PC-9 (cell line): ENCODE measurements at regions not wholly inside any gene's neighbourhood (a gene's known extent, or its start where the extent isn't known, plus 50 kb on each side); places are given as distances from the start of the nearest gene placed in this dataset.
A peak's percentile ranks its signal among the peaks of the same experiment; 100 is the strongest.

Source experiments
- BruUV-seq: library from RNA; stranded (reverse); fragments of 400-500 nt; replicated peaks from 2 replicates; lab custom pipeline; 2021; lab: Mats Ljungman, UMichigan
- CTCF ChIA-PET: fragments of 300-600 bp; sonication (Branson Sonifier 250); formaldehyde crosslinking; loops from one replicate; lab custom pipeline; 2022; ENCODE audit warnings: antibody characterized with exemption; lab: Charles Lee
- POLR2A ChIA-PET: fragments of 300-600 bp; sonication (Branson Sonifier 250); formaldehyde crosslinking; loops from one replicate; lab custom pipeline; 2022; ENCODE audit warnings: antibody characterized with exemption; ENCODE audit not compliant: unreplicated experiment; lab: Charles Lee
- DNase-seq, 2 experiments: peaks; one replicate each; pipeline versions ENCODE4 v3.0.0 to v3.0.0-alpha.2; 2015 to 2022; ENCODE audit warnings: mixed read lengths in 1 of 2
- H2AFZ ChIP-seq: fragments of 200-600 bp; sonication (generic); 2 replicates; pipeline ENCODE4 v1.8.1; 2017; ENCODE audit warnings: antibody characterized with exemption
- H3F3A ChIP-seq: fragments of 200-600 bp; sonication (generic); 2 replicates; pipeline ENCODE4 v1.8.1; 2017; ENCODE audit warnings: antibody characterized with exemption, mild to moderate bottlenecking, low read depth; ENCODE audit not compliant: insufficient read depth
- H3K27ac ChIP-seq: fragments of 200-600 bp; sonication (generic); 2 replicates; pipeline ENCODE4 v1.6.1; 2016; ENCODE audit warnings: mixed run types
- H3K27me3 ChIP-seq: fragments of 200-600 bp; sonication (generic); 2 replicates; pipeline ENCODE4 v1.6.1; 2016; ENCODE audit warnings: low read depth, mixed run types; ENCODE audit not compliant: insufficient read depth
- H3K36me3 ChIP-seq: fragments of 200-600 bp; sonication (generic); 2 replicates; pipeline ENCODE4 v1.6.1; 2016; ENCODE audit warnings: low read depth, mixed run types
- H3K4me1 ChIP-seq: fragments of 200-600 bp; sonication (generic); replicated peaks from 2 replicates; pipeline ENCODE4 v1.6.1; 2016; ENCODE audit warnings: mixed run types; ENCODE audit not compliant: insufficient read depth
- H3K4me2 ChIP-seq: fragments of 200-600 bp; sonication (generic); 2 replicates; pipeline ENCODE4 v1.6.1; 2017; ENCODE audit warnings: mixed run types
- H3K4me3 ChIP-seq: fragments of 200-600 bp; sonication (generic); 2 replicates; pipeline ENCODE4 v1.6.1; 2016; ENCODE audit warnings: mixed run types
- H3K79me2 ChIP-seq: fragments of 200-600 bp; sonication (generic); 2 replicates; pipeline ENCODE4 v1.6.1; 2017; ENCODE audit warnings: low read depth, mixed run types
- H3K9me2 ChIP-seq: fragments of 200-600 bp; sonication (generic); 2 replicates; pipeline ENCODE4 v1.8.1; 2017; ENCODE audit warnings: mild to moderate bottlenecking; ENCODE audit not compliant: insufficient read depth
- H3K9me3 ChIP-seq: fragments of 200-600 bp; sonication (generic); 2 replicates; pipeline ENCODE4 v1.8.1; 2016; ENCODE audit warnings: low read depth; ENCODE audit not compliant: insufficient read depth
- H4K20me1 ChIP-seq: fragments of 200-600 bp; sonication (generic); 2 replicates; pipeline ENCODE4 v1.8.1; 2017; ENCODE audit not compliant: insufficient read depth
- EZH2 ChIP-seq: fragments of 200-600 bp; sonication (generic); IDR thresholded peaks from 2 replicates; pipeline ENCODE4 v1.8.0; 2017; ENCODE audit warnings: antibody characterized with exemption, low read depth
- intact Hi-C: fragments of 100-400 bp; cut with micrococcal nuclease; formaldehyde crosslinking; loops from one replicate; pipeline ENCODE4 v1.10.0; 2022; ENCODE audit not compliant: unreplicated experiment
- TF ChIP-seq, protein P1 (sequence below): fragments of 200-600 bp; sonication (generic); conservative IDR thresholded peaks from 2 replicates; pipeline ENCODE4 v1.6.1; 2017; ENCODE audit warnings: mixed run types, antibody characterized with exemption, mild to moderate bottlenecking, moderate library complexity

DNA sequence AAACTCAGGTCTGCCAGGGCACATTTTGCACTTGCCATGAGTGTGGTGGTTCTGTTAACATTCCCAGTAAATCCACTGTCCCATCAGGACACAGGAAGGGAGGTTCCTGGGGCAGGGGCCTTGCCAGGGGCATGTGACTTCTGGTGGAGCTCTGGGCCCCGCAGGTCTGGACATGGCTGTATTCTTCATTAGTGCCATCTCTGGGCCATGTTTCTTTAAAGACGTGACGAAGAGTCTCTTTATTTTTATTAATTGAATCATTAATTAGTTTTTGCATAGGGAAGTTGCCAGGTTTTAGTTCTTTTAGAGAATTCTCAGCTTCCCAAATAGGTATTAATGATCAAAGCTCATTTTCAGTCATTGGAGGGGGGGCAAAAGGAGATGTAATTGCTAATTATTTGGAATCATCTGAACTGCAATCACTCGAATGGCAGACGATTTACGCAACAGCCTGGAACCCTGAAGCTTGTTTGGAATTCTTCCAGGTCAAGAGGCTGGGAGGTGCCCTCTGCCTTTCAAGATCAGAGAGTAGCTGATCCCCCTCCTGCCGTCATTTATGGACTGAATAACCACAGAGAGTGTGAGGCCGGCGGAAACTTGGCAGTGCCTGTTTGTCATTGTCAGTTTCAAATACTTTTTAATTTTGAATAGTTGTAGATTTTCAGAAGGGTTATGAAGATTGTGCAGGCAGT lies 106.2 kb downstream of the RTP5 start:
- Histone ChIP-seq H3K27ac (no peak overlapping the region), H3K4me3 (no peak overlapping the region), H3K9me2 (no peaks in the 10 kb centered on the region), H3K9me3 (no peaks in the 10 kb centered on the region), H3K27me3 (peaks cover 90% of the 10 kb centered on the region), H3K79me2 (no peaks in the 10 kb centered on the region), H3K4me1 (no peaks in the 10 kb centered on the region), H3K36me3 (no peaks in the 10 kb centered on the region), H3F3A (no peaks in the 10 kb centered on the region), H4K20me1 (no peaks in the 10 kb centered on the region), H3K4me2 (no peak overlapping the region), H2AFZ (no peak overlapping the region)
- no TSS peak for BruUV-seq
- no peak for DNase-seq
- intact Hi-C loops, result no loop called here
- TF ChIP-seq, protein P1, sequence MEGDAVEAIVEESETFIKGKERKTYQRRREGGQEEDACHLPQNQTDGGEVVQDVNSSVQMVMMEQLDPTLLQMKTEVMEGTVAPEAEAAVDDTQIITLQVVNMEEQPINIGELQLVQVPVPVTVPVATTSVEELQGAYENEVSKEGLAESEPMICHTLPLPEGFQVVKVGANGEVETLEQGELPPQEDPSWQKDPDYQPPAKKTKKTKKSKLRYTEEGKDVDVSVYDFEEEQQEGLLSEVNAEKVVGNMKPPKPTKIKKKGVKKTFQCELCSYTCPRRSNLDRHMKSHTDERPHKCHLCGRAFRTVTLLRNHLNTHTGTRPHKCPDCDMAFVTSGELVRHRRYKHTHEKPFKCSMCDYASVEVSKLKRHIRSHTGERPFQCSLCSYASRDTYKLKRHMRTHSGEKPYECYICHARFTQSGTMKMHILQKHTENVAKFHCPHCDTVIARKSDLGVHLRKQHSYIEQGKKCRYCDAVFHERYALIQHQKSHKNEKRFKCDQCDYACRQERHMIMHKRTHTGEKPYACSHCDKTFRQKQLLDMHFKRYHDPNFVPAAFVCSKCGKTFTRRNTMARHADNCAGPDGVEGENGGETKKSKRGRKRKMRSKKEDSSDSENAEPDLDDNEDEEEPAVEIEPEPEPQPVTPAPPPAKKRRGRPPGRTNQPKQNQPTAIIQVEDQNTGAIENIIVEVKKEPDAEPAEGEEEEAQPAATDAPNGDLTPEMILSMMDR, result no peak
- no peak for TF ChIP-seq EZH2
- POLR2A ChIA-PET, result interaction anchor here (0.7 kb wide), 1 partner anchor 28 kb away, joined by 3 read pairs; no protein-coding TSS in a partner anchor
- CTCF ChIA-PET, result no interaction called here

DNA sequence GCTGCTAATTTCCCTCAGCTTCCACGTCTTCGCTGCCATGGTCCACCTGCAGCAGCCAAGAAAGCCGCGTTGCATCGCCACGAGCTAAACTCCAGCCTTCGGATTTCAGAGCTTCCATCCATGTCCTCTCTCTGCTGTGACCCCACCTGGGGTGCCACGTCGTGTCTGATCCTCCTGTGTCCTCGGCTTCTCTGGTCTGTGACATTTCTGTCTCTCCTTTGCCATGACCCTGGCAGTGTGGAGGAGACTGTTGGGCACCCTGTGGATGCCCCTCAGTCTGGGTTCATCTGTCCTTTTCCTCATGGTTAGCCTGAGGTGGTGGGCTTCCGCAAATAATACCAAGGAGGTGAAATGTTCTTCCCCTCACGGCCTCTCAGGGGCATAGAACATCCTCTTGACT lies 106.8 kb downstream of the RTP5 start:
- no TSS peak for BruUV-seq
- H2AFZ ChIP-seq, result no peak overlapping the region
- H3K27ac ChIP-seq, result no peak overlapping the region
- H3F3A ChIP-seq, result no peaks in the 10 kb centered on the region
- no peak overlapping the region for H3K4me2 ChIP-seq
- DNase-seq, result no peak
- POLR2A ChIA-PET, result interaction anchor here (0.7 kb wide), 1 partner anchor 28 kb away, joined by 3 read pairs; no protein-coding TSS in a partner anchor
- CTCF ChIA-PET, result no interaction called here
- peaks cover 90% of the 10 kb centered on the region for H3K27me3 ChIP-seq
- no peaks in the 10 kb centered on the region for H3K36me3 ChIP-seq
- intact Hi-C loops, result no loop called here
- no peaks in the 10 kb centered on the region for H3K9me3 ChIP-seq
- TF ChIP-seq EZH2, result no peak
- TF ChIP-seq, protein P1, result no peak
- no peaks in the 10 kb centered on the region for H3K9me2 ChIP-seq
- no peaks in the 10 kb centered on the region for H3K4me1 ChIP-seq
- no peaks in the 10 kb centered on the region for H3K79me2 ChIP-seq
- H3K4me3 ChIP-seq, result no peak overlapping the region
- H4K20me1 ChIP-seq, result no peaks in the 10 kb centered on the region

DNA sequence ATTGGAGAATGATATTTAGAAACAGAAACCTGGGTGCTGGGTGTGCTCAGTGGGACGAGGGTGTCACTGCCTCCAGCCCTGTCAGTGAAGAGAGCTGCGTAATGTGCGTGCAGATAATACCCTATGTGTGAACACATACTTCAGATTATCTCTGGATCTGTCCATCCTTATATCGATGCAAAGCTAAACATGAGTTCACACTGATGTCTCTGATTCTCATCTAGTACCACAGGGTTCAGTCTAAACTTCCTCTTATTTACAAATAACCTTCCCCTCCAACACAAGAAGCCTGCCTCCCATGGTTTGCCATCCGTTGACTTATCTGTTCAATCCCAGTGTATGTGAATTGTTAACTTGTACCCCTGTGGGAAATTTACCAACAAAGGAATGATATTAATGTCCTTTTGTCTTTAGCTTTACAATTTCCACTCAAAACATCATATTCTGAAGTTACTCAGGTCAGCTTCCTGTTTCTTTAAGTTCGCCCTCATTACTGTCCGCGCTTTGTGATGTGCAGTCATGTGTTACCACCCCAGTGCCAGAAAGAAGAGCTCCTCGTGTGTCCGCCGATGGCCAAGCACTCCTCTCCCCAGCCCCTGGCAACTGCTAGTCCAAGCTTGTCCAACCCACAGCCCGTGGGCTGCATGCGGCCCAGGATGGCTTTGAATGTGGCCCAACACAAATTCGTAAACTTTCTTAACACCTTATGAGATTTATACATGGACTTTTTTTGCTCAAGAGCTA lies 108.2 kb downstream of the RTP5 start:
- ChIA-PET CTCF (interaction anchor here (0.6 kb wide), 1 partner anchor 1035 kb away, joined by 4 read pairs; no protein-coding TSS in a partner anchor), POLR2A (interaction anchor here (1.0 kb wide), 1 partner anchor 46 kb away, joined by 4 read pairs; no protein-coding TSS in a partner anchor)
- DNase-seq, result peak in 1 of 2 experiments; percentile 23
- no peaks in the 10 kb centered on the region for H4K20me1 ChIP-seq
- no peaks in the 10 kb centered on the region for H3K9me3 ChIP-seq
- no peak overlapping the region for H2AFZ ChIP-seq
- H3K79me2 ChIP-seq, result no peaks in the 10 kb centered on the region
- intact Hi-C loops, result no loop called here
- H3K4me1 ChIP-seq, result no peaks in the 10 kb centered on the region
- no peak overlapping the region for H3K4me3 ChIP-seq
- H3K27ac ChIP-seq, result no peak overlapping the region
- TF ChIP-seq, protein P1, result no peak
- no peak for TF ChIP-seq EZH2
- no peaks in the 10 kb centered on the region for H3K9me2 ChIP-seq
- H3F3A ChIP-seq, result no peaks in the 10 kb centered on the region
- no TSS peak for BruUV-seq
- no peak overlapping the region for H3K4me2 ChIP-seq
- H3K27me3 ChIP-seq, result peaks cover 90% of the 10 kb centered on the region
- H3K36me3 ChIP-seq, result no peaks in the 10 kb centered on the region
